Activated naive CD4-positive, alpha-beta T cell treated with anti-CD3 and anti-CD28 coated beads, Interleukin-2, amount 50 U/mL, for 16 hours (primary cell): ENCODE measurements at regions not wholly inside any gene's neighbourhood (a gene's known extent, or its start where the extent isn't known, plus 50 kb on each side); places are given as distances from the start of the nearest gene placed in this dataset.

Source experiments
- DNase-seq: peaks from one replicate; pipeline ENCODE4 v3.0.0-alpha.2; 2020

DNA sequence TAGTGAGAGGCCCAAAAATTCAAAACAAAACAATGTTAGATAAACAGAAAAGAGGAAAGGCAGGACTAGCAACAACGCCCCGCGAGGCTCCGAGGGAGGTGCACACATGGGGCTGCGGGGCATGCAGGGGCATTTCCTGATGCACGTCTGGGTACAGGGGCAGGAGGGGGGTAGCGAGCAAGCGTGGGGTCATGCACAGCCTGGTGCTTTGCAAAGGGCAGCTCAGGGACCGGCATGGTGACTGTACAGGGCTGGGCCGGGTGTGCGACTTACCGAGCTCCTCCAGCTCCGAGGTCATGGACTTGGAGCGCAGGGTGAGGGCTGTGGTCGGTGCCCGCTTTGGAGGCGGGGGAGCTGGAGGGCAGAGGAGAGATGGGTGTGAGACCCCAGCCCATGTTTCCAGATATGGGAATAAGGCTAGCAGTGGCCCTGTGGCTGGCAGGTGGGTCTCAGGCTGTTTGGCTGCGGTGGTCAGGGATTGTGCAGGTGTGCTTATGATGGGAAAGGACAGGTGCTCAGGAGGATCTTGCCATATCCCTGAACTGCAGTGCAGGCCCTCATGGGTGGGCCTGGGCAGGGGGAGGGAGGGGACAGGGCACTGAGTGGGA, 103.7 kb downstream of the CTTN start:
- DNase-seq: no peak

DNA sequence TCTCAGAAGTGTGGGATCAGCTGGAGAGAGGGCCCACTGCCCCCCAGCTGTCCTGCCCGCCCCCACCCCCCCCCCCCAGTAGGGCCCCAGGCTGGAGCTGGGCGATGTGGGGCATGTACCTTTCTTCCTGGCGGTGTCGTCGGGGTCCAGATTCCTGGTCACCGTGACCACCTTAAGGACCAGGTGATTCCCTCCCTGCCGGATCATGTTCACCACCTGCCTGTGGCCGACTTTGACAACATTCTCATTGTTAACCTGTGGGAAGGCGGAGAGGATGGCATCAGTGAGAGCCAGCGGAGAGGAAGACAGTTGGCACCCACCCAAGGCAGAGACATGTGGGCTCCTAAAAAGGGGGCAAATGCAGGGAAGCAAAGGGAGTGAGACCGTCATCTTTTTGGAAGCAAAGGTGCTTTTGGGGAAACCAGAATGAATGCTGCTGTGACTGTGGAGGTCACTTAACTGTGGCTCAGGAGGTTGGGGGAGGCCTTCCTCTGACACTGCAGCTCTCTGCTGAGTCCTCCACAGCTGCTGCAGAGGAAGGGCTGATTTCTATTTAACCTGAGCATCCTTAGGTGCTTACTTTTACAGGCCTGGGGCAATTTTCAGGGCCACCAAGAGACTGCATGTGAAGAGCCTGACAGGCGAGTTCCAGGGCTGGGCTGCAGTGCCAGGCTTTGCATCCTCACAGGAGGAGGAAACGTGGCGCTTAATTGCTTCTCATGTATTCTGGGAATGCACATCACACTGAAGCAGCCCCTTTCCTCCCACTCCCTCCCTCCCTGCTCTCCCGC, 104.5 kb downstream of the CTTN start:
- DNase-seq: no peak

DNA sequence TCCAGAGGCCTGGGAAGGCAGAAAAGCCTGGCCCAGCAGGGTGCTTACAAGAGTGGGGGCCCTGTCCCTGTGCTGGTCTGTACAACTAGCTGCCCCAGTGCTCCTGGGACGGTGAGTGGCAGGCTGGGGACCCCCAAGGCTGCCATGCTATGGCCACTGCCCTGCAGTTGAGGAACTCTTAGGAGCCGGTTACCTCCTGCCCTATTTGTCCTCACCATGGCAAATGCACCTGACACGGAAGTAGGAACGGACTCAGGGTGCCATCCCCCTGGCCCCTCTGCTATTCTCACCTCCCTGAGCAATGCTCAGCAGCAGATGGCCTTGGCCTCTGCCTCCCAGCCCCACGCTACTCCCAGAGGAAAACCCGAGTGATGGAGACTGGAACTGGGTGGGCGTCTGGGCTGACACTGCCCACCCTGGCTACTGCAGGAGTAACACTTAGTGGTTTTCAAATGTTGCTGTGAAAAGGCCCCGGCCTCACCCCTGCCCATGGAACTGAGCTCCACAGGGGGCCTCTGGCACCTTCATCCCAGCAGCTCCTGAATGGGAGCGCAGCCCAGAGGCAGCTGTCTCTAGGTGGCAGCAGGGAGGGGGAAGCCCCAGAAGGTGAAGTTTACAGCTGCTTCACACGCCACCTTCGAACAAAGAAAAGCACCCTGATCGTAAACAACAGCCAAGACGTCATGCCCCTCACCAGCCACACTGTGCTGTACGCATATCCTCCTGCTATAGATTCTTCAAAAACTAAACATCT, 105.3 kb downstream of the CTTN start:
- DNase-seq: no peak

DNA sequence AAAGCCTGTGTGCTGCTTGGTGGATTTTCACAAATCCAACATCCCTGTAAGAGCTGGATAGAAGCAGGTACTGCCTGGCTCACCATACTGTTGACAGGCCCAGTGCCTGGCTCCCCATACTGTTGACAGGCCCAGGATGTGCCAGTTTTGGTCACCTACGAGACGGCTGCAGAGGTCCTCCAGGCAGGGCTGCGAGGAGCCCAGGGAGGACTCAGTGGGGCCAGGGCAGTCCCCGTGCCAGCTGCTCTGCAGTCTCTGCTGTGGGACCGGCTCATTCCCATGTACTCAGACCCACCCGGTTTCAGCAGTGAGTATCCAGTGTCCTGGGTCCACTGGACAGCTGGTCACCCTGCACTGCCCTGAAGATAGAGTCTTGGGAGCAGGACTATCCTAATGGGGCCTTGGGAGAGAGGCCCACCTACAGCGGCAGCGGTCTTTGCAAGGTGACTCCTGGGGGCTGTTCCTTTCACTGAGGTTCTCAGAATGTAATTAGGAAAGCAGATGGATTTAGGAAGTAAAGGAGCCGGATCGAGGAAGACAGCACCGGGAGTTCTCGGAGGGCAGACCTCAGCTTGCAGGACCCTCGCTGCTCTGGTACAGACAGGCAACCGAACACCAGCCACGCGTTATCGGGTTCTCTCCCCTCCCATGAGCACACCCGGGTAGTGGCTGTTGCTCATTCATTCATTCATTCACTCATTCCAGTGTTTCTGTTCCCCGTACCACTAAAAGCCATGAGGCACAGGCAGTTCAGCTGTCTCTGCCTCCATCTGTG, 106.1 kb downstream of the CTTN start:
- DNase-seq: no peak

DNA sequence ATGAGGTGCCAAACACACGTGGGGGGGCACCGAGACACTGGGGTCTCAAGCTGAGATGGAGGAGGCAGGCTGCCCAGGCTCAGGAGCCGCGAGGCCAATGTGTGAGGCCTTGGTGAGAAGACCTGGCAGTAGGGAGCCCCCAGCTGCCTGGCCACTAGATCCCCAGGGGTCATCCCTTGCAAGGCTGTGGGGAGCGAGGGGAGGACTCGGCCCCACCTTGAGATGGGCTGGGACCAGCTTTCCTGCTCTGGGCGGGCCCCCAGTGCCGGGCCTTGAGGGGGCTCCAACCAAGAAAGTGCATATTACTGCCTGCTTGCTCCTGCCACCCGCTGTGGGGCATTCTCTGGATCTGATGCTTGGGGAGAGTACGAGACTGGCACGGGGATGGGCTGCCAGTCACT, 107.0 kb downstream of the CTTN start:
- DNase-seq: no peak

DNA sequence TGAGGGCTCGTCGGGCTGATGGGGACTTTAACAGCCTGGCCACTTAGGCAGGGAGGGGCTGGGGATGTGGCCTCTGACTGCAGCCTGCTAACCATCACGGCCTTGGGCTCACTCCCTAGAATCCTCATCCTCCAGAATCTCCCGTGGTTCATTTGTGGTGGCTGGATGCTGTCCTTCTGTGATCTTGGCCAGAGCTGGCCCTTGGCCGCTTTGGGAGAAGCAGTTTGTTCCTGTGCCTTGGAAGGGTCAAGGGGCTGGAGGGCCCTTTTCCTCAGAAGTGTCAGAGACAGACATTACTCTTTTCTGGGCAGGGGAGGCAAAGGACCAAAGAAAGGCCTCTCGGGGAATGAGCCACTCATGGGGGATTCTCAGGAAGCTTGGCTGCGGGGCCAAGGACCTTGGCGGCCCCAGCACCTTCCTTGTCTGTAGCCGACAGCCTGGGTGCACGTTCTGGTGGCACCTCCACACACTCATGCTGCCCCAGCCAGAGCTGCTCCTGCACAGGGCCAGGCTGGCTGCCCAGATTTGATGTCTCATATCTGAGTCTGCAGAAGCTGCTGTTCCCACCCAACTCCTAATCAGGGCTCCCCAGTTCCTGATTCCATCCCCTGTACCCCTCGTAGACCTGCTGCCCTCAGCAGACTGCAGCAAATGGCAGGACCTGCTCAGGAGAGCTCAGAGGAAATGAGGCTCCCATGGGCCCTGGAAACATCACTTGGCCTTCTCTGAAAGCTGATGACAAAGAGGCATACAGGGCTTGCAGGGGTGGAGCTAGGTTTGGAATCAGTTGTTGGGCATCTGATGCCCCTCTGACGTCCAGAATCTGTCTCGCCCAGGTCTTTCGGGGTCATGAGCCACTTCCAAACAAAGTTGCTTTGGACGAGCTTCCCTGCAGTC, 107.7 kb downstream of the CTTN start:
- DNase-seq: no peak

DNA sequence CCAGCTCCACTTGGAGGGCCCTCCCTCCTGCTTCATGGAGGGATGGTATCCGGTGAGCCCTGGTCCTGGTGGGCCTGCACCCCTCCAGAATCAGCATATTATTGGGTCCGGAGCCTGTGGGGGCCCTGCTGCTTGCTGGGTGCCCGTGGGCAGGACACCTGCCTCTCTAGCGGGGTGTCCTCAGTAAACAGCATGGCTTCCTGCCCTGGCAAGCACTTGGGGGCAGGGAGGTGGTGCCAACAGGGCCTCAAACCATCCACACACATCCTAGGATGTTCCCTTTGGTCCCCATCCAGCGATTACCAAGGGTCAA, 108.3 kb downstream of the CTTN start:
- no peak for DNase-seq

DNA sequence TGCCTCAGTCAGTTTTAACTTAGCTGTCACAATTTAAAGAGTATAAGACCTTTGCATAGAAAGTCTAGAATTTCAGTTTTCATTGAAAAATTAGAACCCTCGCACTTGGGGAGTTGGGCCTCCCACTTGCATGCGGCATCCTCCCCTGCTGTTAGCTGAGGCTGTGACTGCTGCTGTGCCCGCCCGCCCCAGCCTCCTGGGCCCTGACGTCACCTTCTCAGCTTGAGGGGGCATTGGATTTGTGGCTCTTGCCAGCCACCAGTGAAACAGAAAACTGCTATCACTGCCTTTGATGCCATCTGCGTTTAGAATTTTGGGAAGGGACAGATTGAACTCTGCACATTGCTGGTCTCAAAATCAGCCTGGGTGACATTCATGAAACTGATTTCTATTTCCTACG, 108.7 kb downstream of the CTTN start:
- no peak for DNase-seq

DNA sequence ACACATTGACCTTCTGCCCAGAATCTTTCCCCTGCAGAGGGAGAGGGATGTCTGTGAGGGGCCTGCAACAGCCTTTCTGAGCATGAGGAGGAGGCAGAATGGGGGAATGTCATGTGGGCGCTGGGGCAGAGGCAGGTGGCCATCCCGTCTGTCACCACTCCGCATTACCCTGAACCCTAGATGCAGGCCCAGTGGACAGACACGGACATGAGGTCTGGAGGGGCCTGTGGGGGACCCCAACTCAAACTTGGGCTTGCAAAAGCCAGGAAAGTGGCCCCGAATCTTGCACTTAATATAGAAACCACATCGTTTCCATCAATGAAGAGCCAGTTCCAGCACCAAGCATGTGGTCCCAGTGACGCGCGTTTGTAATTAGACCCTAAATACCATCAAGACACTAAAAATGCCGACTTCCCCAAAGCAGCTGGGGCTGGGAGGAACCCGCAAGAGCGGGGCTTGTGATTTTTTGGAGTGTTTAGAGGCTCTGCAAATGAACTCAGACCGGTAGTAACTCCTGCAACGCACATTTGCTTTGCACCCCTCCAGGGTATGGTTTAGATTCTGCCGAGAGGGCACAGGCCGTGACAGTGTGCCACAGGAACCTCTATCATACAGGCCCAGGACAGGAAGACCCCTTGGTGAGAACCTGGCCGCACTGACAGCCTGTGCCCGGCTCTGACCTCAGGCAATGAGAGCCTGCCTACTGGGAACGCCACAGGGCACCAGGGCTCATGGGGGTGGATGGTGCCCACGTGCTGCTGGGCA, 109.3 kb downstream of the CTTN start:
- no peak for DNase-seq

DNA sequence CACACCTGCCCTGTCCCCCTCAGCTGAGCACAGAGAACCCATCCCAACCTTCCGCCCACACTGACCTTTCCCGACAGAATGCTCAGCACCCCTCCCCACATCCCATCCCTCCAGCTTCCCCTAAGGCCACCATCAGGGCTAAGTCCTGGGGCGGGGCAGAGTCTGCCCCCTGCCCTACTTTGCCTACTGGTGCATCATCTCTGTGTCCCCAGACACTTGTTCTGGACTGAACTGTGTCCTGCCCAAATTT, 109.8 kb downstream of the CTTN start:
- no peak for DNase-seq

DNA sequence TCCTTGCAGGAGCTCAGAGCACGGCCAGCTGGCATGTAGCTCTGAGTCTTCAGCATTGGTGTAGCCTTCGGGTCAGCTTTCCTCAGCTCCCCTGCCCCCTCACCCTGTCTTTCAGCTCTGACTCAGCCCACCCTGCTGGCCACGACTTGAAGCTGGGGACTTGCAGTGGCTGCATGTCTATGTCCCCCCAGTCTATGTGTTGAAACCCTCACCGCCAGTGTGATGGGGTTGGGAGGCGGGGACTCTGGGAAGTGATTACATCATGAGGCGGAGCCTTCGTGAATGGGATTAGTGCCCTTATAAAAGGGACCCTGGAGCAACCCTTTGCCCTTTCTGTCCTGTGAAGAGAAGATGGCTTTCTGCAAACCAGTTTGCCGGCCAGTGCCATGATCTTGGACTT, 111.1 kb downstream of the CTTN start:
- no peak for DNase-seq

DNA sequence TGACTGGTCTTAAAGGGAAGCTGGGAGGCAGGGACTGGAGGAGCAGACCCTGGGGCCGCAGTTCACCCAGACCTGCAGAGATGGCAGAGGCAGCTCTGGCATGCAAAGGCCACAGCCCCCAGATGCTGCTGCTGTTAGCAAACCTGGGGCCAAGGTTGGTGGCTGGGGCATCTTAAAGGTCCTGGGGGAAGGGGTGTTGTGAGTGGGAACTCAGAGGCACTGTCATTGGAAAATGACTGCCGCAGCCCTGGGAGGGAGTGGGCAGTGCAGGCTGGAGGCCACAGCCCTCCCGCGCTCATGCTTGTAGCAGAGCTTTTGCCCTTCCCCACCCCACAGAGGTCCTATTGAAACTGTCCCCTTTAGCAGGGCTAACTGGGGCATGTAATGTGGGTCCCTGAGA, 111.8 kb downstream of the CTTN start:
- DNase-seq: no peak

DNA sequence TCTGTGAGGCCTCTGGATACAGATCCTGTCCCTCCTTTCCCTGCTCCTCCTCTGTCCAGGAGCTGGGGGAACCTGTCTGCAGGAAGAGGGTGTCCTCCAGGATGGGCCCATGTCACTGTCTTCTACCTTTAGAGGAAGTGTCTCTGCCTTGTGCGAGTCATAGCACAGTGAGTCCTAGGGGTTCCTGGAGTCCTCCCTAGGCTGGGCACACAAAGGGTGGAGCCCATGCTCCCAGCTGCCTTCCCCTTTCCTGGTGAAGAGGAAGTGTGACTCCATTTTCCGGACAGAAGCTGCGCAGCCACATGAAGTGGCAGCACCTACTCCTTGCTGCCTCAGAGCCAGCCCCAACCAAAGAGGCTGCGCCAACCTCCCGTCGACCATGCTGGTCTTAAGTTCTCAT, 112.2 kb downstream of the CTTN start:
- no peak for DNase-seq

DNA sequence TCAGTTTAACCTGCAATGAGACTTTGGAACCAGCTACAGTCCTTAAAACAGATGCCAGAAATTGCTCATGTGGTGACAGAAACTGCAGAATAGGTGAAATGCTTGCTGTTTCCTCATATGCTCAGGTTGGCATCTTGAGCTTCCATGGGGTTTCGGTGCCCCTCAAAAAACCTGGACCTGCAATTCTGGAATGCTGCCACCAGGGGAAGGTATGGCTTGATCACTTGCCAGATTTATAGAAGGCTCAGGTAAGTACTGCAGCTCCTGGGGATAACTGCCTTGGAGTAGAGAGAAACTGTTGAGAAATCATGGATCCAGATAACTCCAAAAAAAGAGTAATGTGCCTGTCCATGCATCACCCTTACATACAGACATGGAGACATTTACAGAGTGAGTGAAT, 113.0 kb downstream of the CTTN start:
- DNase-seq: no peak

DNA sequence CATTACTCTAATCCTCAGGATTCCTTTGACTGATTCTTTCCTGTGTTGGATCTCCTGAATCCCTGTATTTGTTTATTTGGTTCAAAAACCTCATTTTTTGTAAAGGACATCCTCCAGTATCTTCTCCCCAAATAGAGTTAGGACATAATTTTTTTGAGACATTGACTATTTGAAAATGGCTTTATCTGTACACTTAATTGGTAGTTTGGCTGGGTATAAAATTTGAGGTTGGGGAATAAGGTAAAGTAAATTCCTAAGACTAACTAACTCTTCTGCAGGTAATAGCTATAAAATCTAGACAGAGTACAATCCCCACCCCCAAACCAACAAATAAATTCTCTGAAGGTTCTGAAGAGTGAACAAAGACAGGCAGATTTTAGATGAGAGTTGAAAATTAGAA, 114.4 kb downstream of the CTTN start:
- no peak for DNase-seq

DNA sequence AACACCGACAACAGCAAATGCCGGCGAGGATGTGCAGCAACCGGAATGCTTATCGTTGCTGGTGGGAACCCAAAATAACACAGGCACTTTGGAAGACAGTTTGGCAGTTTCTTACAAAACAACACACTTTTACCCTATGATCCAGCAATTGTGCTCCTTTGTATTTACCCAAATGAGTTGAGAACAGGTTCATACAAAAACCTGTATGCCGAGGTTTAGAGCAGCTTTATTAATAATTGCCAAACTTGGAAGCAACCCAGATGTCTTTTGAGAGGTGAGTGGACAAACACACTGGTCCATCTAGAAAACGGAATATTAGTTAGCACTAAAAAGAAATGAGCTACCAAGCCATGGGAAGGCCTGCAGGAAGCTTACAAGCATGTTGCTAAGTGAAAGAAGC, 118.9 kb downstream of the CTTN start:
- no peak for DNase-seq

DNA sequence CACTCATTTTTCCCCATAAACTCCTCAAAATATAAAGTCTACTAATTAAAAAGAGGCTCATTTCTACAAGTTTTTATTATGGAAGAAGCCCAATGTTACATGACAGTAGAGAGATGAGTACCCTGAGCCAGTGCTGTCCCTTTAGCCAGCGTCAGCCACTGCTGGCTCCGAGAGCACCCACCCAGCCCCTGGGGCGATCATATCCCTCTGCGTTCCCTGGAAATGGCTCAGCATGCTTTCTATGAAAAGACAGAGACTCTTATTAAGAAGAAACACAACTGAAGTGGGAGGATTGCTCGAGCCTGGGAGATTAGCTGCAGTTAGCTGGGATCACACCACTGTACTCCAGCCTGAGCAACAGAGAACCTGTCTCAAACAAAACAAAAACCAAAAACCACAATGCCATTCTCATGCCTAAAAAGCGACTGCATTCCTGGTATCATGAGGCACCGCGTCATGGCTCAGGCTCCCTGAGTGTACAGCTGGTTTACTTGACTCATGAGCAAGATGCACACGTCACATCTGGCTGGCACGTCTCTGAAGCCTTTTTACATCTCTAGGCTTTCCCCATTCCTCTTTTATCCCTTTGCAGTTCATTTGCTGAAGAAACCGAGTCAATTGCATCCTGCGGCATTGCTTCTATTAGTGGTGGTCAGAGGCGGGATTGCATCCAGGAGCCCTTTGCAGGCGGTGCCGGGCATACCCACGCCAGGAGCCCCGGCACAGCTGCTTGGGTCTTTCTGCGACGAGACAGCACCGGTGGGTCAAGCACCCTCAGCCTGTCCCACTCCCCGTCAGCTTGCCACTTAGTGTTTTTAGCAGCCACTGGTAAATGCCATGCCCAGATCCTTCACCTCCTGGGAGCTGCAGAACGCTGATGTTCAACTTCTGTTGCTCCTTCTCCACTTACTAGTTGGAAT, 119.9 kb downstream of the CTTN start:
- DNase-seq: no peak

DNA sequence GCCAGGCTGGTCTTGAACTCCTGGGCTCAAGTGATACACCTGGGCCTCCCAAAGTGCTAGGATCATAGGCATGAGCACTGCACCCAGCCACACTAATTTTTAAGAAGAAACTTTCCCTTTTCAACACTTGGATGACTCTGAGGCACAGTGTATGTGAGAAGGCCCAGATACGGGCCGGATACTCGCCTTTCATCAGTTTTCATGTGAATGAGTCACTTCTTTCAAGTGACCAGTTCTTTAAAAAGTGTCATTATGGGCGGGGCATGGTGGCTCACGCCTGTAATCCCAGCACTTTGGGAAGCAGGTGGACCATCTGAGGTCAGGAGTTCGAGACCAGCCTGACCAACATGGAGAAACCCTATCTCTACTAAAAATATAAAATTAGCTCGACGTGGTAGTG, 120.8 kb downstream of the CTTN start:
- DNase-seq: no peak

DNA sequence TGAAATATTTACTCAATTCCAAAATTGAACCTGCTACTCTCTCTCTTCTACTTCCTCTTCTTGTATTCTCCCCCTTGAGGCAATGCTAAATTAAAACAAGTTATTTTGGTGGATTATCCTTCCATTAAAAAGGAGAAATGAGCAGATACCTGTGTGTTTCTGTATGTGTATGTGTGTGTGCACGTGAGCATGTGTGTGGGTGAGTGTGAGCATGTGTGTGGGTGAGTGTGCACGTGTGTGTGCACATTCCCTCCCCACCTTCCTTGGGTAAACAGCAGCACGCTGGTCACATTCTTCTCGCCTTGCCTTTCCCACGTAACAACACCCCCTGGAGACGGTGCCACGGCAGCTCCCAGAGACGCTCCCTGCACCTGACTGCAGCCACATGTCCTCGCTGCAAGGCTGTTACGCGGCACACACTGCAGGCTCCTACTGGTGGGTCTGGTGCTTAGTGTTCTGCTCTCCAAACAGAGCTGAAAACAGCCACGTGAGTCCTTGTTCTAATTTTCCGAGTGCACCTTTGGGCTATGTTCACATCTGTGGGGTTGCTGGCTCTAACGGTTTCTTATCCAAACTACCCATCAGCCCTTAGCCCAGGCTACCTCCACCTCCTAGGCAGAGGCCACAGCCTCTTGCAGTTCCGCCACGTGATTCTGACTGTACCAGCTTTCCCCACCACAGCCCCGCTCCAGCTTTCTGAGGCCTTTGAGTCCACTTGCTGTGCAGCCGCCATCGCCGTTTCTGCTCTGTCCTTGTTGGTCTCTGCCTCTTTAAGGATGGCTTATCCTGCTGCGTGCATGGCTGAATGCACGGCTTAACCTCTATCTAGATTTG, 123.4 kb downstream of the CTTN start:
- no peak for DNase-seq

DNA sequence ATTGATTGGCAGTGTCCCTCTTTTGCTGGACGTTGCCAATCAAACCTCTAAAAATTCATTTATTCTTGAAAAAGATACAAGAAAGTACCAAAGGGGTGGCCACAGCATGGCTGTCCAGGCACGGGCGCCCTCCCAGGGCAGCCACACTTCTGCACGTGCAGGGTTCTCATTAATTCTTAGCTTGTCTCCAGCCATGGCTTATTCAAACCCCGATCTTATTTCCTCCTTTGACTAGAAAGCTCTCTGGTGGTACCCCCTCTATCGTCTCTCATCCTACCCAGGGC, 123.9 kb downstream of the CTTN start:
- DNase-seq: no peak
